Jurkat, Clone E6-1 (cell line): ENCODE measurements at regions not wholly inside any gene's neighbourhood (a gene's known extent, or its start where the extent isn't known, plus 50 kb on each side); places are given as distances from the start of the nearest gene placed in this dataset.
"Not testable (repeated sequence)": the region's sequence is repeated elsewhere in the genome, so short reads cannot be mapped to it uniquely, and the experiment has no call there.

Experiments
- DNase-seq: peaks from one replicate; pipeline ENCODE4 v3.0.0-alpha.2; 2011; ENCODE audit warnings: low read depth, low spot score
- H3K4me3 ChIP-seq: 2 replicates; pipeline ENCODE4 v1.5.1; 2011; ENCODE audit warnings: mild to moderate bottlenecking, low read length, control low read depth, moderate library complexity

DNA sequence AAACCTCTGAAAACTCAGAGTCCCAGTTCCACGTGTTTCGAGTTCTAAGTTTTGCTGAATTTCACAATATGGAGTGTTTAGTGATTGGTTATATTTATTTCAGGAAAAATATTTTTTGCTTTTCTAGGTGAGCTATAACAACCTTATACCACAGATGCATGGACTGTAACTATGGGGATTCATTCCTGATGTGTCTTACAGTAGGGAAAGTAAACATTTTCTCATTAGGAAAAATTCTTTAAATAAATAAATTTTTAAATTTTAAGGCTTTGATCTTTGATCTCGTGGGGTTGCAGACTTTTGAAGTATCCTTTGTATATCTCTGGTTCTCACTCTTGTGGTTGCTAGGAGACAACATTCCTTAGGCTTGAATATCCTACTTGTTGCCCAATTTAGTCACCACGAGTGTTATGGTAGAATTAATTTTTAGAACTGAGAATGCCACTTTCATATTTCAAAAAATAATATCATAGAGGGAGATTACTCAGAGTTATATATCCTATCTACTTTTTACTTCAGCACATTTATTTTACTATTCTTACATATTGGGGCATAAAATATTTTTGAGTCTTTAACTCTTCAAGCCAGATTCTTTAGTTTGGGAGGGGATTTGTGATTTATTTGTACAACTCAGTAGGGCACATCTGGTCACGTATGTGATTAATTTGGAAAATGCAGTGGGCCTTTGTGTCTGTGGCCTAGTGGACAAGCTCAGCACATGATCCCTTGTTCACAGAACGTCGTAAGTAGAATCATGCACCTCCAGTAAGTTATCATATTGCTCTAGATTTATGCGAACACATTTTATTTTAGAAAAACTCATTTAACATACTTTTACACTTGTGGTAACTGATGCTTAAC lies 224.0 kb downstream of the TTC6 start:
- DNase-seq = no peak

DNA sequence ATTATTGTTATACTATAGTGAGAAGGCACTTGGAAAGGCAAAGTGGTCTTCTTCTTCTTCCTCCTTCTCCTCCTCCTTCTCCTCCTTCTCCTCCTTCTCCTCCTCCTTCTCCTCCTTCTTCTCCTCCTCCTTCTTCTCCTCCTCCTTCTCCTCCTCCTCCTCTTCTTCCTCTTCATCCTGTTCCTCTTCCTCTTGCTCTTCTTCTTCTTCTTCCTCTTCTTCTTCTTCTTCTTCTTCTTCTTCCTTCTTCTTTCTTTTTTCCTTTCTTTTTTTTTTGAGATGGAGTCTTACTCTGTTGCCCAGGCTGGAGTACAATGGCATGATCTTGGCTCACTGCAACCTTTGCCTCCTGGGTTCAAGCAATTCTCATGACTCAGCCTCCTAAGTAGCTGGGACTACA lies 225.4 kb downstream of the TTC6 start:
- not testable (repeated sequence) for H3K4me3 ChIP-seq, DNase-seq

More for the DNA sequence above, 224.0 kb downstream of the TTC6 start:
- H3K4me3 ChIP-seq = no peak overlapping the region

DNA sequence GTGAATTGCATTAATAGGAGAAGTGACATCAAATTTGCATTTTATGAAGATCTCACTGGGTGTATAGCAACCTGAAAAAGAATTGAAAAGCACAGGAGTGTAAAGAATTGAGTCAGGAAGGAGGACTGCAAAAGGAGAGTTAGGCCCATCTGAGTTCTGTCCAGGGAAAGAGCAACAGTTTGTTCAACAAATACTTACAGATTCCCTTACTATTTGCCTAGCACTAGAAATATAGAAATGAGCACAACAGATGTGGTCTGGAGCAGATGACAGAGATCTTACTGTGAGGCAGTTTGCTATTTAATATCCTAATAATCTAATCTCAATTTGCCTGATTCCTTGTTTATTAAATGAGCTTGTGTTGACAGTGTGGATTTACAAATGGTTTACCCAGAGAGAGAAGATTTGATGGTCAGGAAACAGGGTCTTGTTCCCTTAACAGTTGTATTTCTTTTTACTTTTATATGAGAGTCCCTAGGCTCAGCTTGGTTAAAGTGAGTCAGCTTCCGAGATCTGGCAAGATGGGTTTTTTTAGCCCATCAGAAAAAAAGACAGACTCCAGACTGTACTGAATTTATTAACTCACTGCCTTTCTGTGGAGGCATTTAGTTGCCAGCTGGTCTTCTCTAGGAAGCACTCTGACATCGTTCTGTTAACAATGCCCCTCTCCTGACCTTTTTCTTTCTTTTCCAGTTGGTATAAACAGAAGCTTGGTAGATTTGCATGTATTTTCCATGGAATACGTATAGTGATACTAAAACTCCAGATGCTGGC lies 229.7 kb downstream of the TTC6 start:
- no peak overlapping the region for H3K4me3 ChIP-seq
- DNase-seq = no peak

DNA sequence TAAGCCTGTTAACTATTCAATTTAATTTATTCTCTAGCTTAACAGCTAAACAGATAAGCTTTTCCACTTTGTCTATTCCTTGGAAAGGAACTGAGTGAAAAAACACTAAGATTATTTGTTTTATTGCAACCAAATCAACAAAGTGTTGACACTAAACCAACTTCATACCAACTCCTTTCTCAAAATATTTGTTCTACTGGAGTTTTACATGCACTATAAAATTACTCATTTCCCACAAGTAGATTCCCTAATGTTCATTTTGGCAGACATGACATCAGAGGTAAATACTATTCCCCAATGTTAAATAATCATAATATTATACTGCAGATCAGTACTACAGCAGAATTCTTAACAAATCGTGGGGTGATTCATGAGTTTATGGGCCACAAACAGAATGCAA lies 231.4 kb downstream of the TTC6 start:
- no peak overlapping the region for H3K4me3 ChIP-seq
- DNase-seq = no peak

DNA sequence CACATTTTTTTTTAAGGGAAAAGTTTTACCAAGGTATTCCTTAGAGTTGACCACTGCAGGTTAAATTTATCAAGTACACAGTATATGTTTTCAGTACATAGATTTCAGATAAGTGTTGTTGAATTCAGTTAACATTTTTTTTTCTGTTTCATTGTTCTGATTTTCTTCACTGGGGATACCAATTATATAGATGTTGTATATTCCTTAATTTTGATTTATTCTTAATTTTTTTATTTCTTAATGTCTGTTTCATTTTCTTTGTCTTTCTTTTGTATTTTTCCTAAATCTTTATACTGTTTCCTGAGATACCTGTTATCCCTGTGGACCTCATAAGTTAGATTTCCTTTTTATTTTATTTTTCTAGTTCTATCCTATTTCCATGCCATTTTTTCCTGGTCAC lies 234.8 kb downstream of the TTC6 start:
- DNase-seq = no peak
- H3K4me3 ChIP-seq = no peak overlapping the region

DNA sequence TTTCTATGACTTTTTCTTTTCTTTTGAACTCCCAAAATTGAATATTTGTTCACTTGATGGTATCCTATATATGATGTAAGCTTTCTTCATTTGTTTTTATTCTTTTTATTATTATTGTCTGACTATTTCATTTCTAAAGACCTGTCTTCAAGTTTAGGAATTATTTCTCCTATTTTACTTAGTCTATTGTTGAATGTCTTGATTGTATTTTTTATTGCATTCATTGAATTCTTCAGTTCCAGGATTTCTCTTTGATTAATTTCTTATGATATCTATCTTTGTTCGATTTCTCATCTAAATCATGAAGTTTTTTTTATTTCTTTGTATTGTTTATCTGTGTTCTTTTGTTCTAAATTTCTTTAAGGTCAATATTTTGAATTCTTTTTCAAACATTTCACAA lies 238.8 kb downstream of the TTC6 start:
- DNase-seq = no peak
- no peak overlapping the region for H3K4me3 ChIP-seq

DNA sequence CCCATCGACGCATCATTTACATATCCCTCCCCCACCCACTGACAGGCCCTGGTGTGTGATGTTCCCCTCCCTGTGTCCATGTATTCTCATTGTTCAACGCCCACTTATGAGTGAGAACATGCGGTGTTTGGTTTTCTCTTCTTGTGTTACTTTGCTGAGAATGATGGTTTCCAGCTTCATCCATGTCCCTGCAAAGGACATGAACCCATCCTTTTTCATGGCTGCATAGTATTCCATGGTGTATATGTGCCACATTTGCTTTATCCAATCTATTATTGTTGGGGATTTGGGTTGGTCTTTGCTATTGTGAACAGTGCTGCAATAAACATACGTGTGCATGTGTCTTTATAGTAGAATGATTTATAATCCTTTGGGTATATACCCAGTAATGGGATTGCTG lies 243.3 kb downstream of the TTC6 start:
- DNase-seq, H3K4me3 ChIP-seq: not testable (repeated sequence)

DNA sequence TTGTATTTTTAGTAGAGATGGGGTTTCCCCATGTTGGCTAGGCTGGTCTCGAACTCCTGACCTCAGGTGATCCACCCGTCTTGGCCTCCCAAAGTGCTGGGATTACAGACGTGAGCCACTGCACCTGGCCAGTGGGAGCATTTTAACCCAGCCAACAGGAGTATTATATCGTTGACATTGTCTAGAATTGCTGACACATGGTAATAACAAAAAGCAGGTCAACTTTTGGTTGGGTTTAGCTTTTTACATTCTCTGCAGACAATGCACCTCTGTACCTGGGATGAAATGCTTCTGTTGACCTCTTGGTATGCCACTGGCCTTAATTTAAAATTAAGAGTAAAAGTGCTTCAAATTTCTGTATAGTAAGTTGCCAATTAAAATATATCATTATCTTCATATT lies 245.6 kb downstream of the TTC6 start:
- H3K4me3 ChIP-seq, DNase-seq: not testable (repeated sequence)

DNA sequence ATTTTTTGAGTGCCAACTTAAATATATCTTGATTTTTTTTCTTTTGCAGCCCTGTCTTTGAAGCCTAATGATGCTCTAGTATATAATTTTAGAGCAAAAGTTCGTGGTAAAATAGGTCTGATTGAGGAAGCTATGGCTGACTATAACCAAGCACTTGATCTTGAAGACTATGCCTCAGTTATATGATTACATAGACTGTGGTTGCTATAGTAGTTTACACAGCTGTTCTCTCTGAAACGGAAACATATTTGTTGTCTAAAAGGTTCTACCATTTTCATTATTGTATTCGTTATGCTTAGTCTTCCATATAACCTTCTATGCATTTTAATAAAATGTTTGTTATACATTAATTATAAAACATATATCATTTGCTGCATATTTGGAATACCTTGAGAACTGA lies 246.7 kb downstream of the TTC6 start:
- no peak for DNase-seq

DNA sequence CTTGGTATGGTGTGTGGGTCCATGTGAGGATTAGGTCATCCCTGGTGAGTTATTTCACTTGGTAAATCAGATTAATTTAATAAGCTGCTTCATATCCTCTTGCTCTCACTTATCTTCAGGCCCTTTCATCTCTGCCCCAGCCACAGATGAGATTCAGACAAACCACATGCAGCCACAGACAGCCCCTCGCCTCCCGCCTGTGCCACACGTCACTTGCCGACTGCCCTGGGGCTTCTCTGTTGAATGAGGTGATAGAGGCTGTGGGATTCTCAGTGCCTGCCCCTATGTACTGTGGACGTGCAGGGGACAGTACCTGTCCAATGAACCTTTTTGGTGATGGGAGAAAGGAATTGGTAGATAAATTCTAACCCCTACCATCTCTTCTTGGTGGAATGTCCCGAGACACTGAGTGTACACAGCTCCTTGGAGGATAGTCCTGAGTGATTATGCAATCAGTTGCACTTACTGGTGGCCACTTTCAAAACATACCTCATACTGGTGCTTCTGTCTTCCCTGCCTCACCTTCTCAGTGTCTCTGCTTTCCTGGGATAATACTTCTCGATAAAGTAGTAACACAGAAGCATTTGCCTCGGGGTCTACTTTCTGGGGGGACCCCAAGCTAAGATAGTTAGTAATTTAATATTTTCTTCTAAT lies 248.7 kb downstream of the TTC6 start:
- DNase-seq = peak; percentile 12
- H3K4me3 ChIP-seq = no peak overlapping the region

More for the DNA sequence above, 246.7 kb downstream of the TTC6 start:
- no peak overlapping the region for H3K4me3 ChIP-seq

DNA sequence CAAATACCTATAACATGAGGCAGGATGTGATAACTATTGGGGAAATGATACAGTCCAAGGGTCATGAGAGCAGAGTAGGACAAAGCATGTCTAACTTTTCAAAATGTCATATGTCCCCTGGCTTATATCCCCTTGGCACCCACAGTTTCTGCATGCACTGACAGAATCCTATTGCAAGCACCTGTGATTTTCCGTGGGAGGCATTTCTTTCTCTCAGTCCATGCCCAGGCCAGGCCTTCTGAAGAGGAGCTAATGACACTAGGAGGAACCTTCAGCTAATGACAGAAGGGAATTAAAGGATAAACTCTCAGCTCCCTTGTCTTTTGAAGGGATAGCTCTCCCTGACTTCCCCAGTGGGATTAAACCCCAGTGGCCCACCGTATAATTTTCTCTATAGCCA lies 249.2 kb downstream of the TTC6 start:
- no peak for DNase-seq
- H3K4me3 ChIP-seq = no peak overlapping the region

DNA sequence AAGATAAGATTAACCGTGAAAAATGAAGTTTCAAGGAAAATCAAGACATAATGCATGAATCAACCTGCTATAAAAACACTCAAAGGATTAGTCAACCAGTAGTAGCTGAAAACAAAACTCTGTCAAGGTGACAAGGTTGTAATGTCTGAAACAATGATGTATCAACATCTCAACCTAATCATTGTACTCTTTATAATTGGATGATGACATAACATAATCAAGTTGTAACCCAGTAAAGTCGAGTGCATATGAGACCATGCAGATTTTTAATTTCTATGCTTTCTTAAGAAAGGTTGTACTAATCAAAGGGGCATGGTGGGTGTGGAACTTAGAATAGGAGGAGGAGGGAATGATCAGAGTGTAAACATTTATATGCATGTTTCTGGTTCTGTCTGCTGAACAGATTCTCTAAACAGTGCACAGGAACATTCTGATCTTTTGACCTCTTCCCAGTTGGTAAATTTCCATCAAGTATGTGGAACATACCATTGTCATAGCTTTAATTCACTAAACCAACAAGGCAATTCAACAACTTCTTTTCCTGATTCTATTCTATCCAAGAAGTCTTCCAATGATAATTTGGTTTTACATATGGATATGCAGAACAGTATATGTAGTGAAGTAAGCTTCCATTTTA lies 253.7 kb downstream of the TTC6 start:
- no peak for DNase-seq

DNA sequence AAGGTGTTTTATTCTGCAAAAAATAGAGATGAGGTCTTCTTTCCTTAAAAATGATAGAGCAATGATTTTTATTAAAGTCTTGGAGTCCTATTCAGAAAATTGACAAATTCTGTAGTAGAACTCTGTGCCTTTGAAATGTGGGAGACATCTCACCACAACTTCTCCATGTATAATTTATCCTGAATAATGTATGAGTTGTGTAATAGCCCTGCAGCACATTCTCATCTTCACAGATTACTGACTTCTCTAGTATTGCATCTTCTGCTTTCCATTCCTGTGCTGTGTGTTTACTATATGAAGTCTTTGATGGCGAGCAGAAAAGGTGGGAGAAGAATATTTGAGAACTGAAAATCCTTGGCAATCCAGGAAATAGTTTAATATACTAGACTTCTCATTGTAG lies 255.6 kb downstream of the TTC6 start:
- no peak overlapping the region for H3K4me3 ChIP-seq
- no peak for DNase-seq

More for the DNA sequence above, 253.7 kb downstream of the TTC6 start:
- no peak overlapping the region for H3K4me3 ChIP-seq

DNA sequence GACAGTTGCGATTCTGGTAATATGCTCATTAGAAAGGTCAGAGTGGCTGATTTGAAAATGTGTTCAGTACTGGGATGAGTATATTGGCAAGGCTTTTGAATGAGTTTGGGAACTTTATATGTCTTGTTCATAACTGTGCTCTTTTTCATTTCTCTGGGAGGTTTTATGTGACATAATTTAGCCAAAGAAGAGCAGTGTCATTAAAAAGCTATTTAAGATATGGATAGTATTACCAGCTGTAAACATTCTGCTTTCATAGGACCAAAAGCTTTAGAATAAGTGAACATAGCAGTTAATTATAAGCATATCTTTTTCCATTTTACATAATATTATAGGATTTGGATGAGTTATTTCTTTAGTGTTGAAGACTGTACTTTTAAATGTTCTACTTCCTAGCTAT lies 260.4 kb downstream of the TTC6 start:
- H3K4me3 ChIP-seq = no peak overlapping the region
- no peak for DNase-seq

DNA sequence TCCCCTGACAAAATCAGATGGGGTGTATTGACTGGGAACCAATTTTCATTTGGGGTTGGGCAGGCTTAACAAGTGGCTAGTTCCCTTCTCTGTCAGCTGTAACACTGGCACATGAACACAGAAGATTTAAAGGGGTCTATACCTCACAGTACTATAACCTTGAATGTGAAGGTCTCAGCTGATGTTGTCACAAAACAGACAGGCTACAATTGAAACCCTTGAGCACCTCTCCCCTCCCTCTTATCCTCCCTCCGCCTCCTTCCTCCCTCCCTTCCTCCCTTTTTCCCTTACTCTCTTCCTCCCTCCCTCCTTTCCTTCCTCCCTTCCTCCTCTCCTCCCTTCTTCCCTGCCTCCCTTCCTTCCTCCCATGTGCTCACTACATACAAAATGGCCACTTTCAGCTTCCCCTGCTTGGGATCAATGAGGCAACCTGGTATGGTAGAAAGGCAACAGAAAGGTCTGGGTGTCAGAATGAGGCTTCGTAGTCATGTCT lies 262.4 kb downstream of the TTC6 start:
- no peak overlapping the region for H3K4me3 ChIP-seq
- no peak for DNase-seq

DNA sequence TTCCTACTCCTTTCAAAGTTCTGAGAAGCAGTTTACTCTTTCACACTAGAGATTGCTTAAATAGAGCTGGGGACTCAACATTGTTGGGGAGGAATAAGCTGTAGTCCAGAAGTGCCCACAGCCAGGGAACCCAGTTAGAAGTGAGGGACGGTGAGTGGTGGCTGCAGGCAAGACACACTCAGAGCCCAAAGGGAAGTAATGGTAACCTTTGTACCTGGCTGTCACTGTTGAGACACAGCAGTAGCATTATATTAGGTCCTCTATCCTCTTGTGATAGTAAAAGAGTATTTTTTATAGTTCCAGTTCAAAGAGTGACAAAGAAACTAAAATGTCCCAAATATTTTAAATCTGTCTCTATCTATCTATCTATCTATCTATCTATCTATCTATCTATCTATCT lies 263.3 kb downstream of the TTC6 start:
- no peak for DNase-seq
- H3K4me3 ChIP-seq = no peak overlapping the region

DNA sequence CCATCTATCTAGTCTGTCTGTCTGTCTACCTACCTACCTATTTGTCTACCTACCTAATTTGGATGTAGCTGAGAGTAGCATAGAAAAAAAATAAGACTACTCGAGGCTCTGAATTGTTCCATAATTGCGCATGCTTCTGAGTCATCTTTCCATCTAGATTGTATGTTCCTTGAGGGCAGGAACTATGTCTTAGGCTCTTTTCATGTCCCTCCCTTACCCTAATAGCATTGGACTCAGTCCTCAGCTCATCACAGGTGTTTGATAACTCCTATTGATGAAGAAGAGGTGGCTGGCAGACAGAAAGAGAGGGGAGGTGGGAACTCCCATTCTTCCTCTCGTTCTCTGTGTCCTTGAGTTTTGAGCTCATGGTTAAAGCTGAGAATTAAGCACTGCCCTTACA lies 263.7 kb downstream of the TTC6 start:
- no peak for DNase-seq
- H3K4me3 ChIP-seq = no peak overlapping the region

DNA sequence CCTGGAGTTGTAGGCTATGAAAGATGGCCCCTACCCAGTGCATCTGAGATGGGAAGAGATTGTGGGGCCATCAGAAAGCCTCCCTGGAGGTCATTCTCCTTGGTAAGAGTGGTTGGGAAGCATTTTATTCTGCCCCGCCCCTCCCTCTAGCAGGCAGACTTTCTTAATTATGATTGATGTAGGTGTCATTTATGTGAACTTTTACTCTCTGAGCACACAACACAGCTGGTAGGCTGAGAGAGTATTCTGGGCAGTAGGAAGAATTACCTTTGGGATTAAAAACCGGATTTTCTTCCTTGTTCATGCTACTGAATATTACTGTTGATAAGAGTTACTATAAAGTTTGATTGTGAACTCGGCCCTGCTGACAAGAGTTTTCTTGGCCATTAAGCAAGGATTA lies 266.8 kb downstream of the TTC6 start:
- no peak for DNase-seq
- no peak overlapping the region for H3K4me3 ChIP-seq

DNA sequence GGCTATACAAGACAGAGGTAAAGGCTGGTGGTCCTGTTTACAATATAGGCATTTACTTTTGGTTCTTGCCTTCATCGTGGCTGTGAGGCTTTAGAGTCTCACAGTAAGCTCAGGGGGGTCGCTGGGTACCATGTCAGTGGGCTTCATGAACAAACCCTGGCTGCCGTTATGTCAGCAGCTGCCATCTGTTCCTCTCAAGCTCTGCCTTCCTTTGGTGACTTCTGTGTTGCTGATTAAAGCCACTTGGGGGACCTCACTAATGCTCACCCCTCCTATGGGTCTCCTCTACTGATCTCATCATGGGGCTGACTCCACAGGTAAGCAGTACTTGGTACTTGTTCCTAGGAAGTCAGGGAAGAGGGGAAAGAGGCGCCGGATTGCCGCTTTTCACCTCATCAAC lies 268.7 kb downstream of the TTC6 start:
- no peak for DNase-seq
- H3K4me3 ChIP-seq = no peak overlapping the region
